GM13977 (cell line): ENCODE measurements at regions not wholly inside any gene's neighbourhood (a gene's known extent, or its start where the extent isn't known, plus 50 kb on each side); places are given as distances from the start of the nearest gene placed in this dataset.

Source experiments
- DNase-seq: peaks from one replicate; pipeline ENCODE4 v3.0.0; 2012; ENCODE audit warnings: low spot score
- CTCF ChIP-seq: IDR thresholded peaks from 2 replicates; pipeline ENCODE4 v1.5.1; 2012; ENCODE audit warnings: mild to moderate bottlenecking, control low read depth; ENCODE audit not compliant: insufficient read depth; ENCODE audit errors: extremely low read depth, missing control alignments
- in situ Hi-C: fragments of 300-500 bp; cut with MboI; formaldehyde crosslinking; loops from one replicate; pipeline ENCODE4 v1.12.0; 2022; ENCODE audit warnings: low sequenced_read_pairs, low pct_unique_long_range_greater_than_20kb, mixed read lengths, inconsistent platforms; ENCODE audit not compliant: unreplicated experiment

- in situ Hi-C loops, result no loop called here
- no peak for DNase-seq
- peak; percentile 2 for TF ChIP-seq CTCF
These were observed 389.3 kb downstream of the IL20RB start for GRCh38 chr3:137347132-137347531.

GRCh38 chr3:137347817-137348368 is 390.1 kb downstream of the IL20RB start:
- TF ChIP-seq CTCF, result no peak
- no peak for DNase-seq
- in situ Hi-C loops, result no loop called here

GRCh38 chr3:137348936-137349335 is 391.2 kb downstream of the IL20RB start:
- in situ Hi-C loops, result no loop called here
- TF ChIP-seq CTCF, result no peak

GRCh38 chr3:137349557-137350348 is 392.0 kb downstream of the IL20RB start:
- no peak for DNase-seq
- TF ChIP-seq CTCF, result no peak
- in situ Hi-C loops, result no loop called here

More at GRCh38 chr3:137348936-137349335, 391.2 kb downstream of the IL20RB start:
- DNase-seq, result no peak

- no peak for DNase-seq
- no peak for TF ChIP-seq CTCF
- in situ Hi-C loops, result no loop called here
These were observed 402.9 kb downstream of the IL20RB start for GRCh38 chr3:137360531-137361201.

- no peak for TF ChIP-seq CTCF
- no peak for DNase-seq
- in situ Hi-C loops, result no loop called here
These were observed 382.0 kb upstream of the SOX14 start for GRCh38 chr3:137382005-137382594.
